Heart right ventricle (tissue), 16 donors: ENCODE measurements at regions not wholly inside any gene's neighbourhood (a gene's known extent, or its start where the extent isn't known, plus 50 kb on each side); places are given as distances from the start of the nearest gene placed in this dataset.

Source experiments
- ATAC-seq, 8 donors: fragments of 200-7000 bp; cut with Tn5 transposase; one replicate each; pipeline ENCODE4 v1.9.1; 2020; ENCODE audit warnings: mild to moderate bottlenecking in 8 of 8, moderate library complexity in 8 of 8, moderate number of reproducible peaks in 1 of 8
- DNase-seq, 2 donors: peaks; one replicate each; pipeline ENCODE4 v3.0.0-alpha.2; 2020
- H3K27ac ChIP-seq, 10 donors: fragments of 200-600 bp; sonication (generic) in 2 of 10; one replicate each; pipeline versions ENCODE4 v1.5.0 to v1.8.0; 2020 to 2022; ENCODE audit warnings: mild to moderate bottlenecking in 3 of 10
- H3K27me3 ChIP-seq, 7 donors: fragments of 200-600 bp; one replicate each; pipeline ENCODE4 v1.8.0; 2021 to 2022; ENCODE audit warnings: mild to moderate bottlenecking in 2 of 7
- H3K36me3 ChIP-seq, 9 donors: fragments of 200-600 bp; sonication (generic) in 1 of 9; one replicate each; pipeline versions ENCODE4 v1.5.0 to v1.8.0; 2020 to 2022; ENCODE audit warnings: mild to moderate bottlenecking in 2 of 9
- H3K4me1 ChIP-seq, 9 donors: fragments of 200-600 bp; sonication (generic) in 1 of 9; one replicate each; pipeline versions ENCODE4 v1.5.0 to v1.8.0; 2020 to 2022; ENCODE audit warnings: mild to moderate bottlenecking in 4 of 9
- H3K4me3 ChIP-seq, 10 donors: fragments of 200-600 bp; sonication (generic) in 2 of 10; one replicate each; pipeline versions ENCODE4 v1.5.0 to v1.8.0; 2020 to 2022; ENCODE audit warnings: mild to moderate bottlenecking in 7 of 10, moderate library complexity in 2 of 10
- H3K9me3 ChIP-seq, 11 donors: fragments of 200-600 bp in 10 of 11; sonication (generic) in 2 of 11; one replicate each; pipeline versions ENCODE4 v1.5.0 to v1.8.0; 2013 to 2022; ENCODE audit warnings: mild to moderate bottlenecking in 2 of 11, control low read depth in 1 of 11, moderate library complexity in 1 of 11
- WGBS, 2 donors: extraction: QIAGEN DNeasy Blood & Tissue Kit; methylation state at CpG; one replicate each; pipeline ENCODE4 v1.1.7; 2013; ENCODE audit warnings: inconsistent platforms in 1 of 2; 5-methylcytosine and 5-hydroxymethylcytosine counted together
- intact Hi-C, 10 donors: fragments of 100-400 bp; cut with DNase I; formaldehyde crosslinking; loops; one replicate each; pipeline versions ENCODE4 v1.11.1 to v1.14.2; 2022
- TF ChIP-seq, protein P1 (sequence below), 9 donors: fragments of 200-600 bp; sonication (generic) in 2 of 9; IDR thresholded peaks; one replicate each; pipeline versions ENCODE4 v1.5.0 to v1.8.0; 2021 to 2022; ENCODE audit warnings: antibody characterized with exemption in 9 of 9, mild to moderate bottlenecking in 5 of 9, moderate library complexity in 1 of 9
- donor health status: Arrhythmogenic right ventricular cardiomyopathy.
- donor health status: ischemic (EF 13 %, LVEDD 7.1; RV severe dilation, severe dysfunction).
- donor health status: healthy with polysubstance abuse.
- donor health status: DM: no; HTN: yes; CAD: no.
- donor health status: DM: no; HTN: no; CAD: no.
- donor health status: ischemic (EF 25% LVEDD 6.9; RV normal size, moderate dysfunction).
- donor health status: ischemic (EF 25% LVEDD 5.7; RV mildly dilated, moderate dysfunction).
- donor health status: healthy.
- donor health status: DM: yes; HTN: yes; CAD: no.
- donor health status: Ischemic cardiomyopathy.
- donor health status: ischemic (EF 35%, LVEDD 5.7; RV mildly dilated, moderate dysfunction).
- donor health status: nonischemic (EF 11% LVEDD 7.7; RV severe dilation, severe dysfunction).
- donor health status: DM: yes; HTN: yes; CAD: no.
- donor health status: PGD.
- donor health status: ischemic (EF 29% LVEDD 5.4; RV normal size, mild dysfunction).
- donor health status: nonischemic (EF 23%, LVEDD 6.1; RV moderate dilation, normal function).

- DNase-seq (peak in 1 of 2 donors; percentile 14), ATAC-seq (peak in 7 of 8 donors; percentile 39 to 97 (median 62))
- whole genome bisulfite sequencing, 2 donors, result 12 to 13% methylated on average over 3 of the region's 3 CpGs
- intact Hi-C loops, result loop anchor here in 1 of 10 donors (10.0 kb wide), 1 partner anchor 62 kb away; no protein-coding TSS in a partner anchor
- H3K4me3 ChIP-seq, result no peak overlapping the region
- TF ChIP-seq, protein P1, sequence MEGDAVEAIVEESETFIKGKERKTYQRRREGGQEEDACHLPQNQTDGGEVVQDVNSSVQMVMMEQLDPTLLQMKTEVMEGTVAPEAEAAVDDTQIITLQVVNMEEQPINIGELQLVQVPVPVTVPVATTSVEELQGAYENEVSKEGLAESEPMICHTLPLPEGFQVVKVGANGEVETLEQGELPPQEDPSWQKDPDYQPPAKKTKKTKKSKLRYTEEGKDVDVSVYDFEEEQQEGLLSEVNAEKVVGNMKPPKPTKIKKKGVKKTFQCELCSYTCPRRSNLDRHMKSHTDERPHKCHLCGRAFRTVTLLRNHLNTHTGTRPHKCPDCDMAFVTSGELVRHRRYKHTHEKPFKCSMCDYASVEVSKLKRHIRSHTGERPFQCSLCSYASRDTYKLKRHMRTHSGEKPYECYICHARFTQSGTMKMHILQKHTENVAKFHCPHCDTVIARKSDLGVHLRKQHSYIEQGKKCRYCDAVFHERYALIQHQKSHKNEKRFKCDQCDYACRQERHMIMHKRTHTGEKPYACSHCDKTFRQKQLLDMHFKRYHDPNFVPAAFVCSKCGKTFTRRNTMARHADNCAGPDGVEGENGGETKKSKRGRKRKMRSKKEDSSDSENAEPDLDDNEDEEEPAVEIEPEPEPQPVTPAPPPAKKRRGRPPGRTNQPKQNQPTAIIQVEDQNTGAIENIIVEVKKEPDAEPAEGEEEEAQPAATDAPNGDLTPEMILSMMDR (IDR thresholded peaks at IDR 0.05), result no peak
- no peaks in the 10 kb centered on the region for H3K36me3 ChIP-seq
- H3K27ac ChIP-seq, result no peak overlapping the region
- peaks cover 0 to 10% (median 5%) of the 10 kb centered on the region in 9 donors for H3K4me1 ChIP-seq
- H3K9me3 ChIP-seq, result peaks cover 0 to 3% (median 0%) of the 10 kb centered on the region in 11 donors
- no peaks in the 10 kb centered on the region for H3K27me3 ChIP-seq
Measured at GRCh38 chr4:158996669-158997074, 106.2 kb upstream of the RAPGEF2 start.

- peaks cover 0 to 11% (median 5%) of the 10 kb centered on the region in 9 donors for H3K4me1 ChIP-seq
- H3K27me3 ChIP-seq, result no peaks in the 10 kb centered on the region
- WGBS, 2 donors, result 69 to 92% methylated on average over 4 of the region's 4 CpGs
- H3K9me3 ChIP-seq, result peaks cover 0 to 3% (median 0%) of the 10 kb centered on the region in 11 donors
- H3K4me3 ChIP-seq, result no peak overlapping the region
- ATAC-seq (no peak), DNase-seq (no peak)
- H3K27ac ChIP-seq, result no peak overlapping the region
- intact Hi-C loops, result loop anchor here in 1 of 10 donors (10.0 kb wide), 1 partner anchor 63 kb away; no protein-coding TSS in a partner anchor
- H3K36me3 ChIP-seq, result no peaks in the 10 kb centered on the region
- TF ChIP-seq, protein P1 (IDR thresholded peaks at IDR 0.05), result no peak
Measured at GRCh38 chr4:158997660-158998349, 105.1 kb upstream of the RAPGEF2 start.

GRCh38 chr4:158998624-158999023, 104.3 kb upstream of the RAPGEF2 start:
- intact Hi-C loops, result loop anchor here in 1 of 10 donors (10.0 kb wide), 1 partner anchor 64 kb away; no protein-coding TSS in a partner anchor
- Histone ChIP-seq H3K27ac (no peak overlapping the region), H3K36me3 (no peaks in the 10 kb centered on the region), H3K9me3 (peaks cover 0 to 3% (median 0%) of the 10 kb centered on the region in 11 donors), H3K4me3 (no peak overlapping the region), H3K27me3 (no peaks in the 10 kb centered on the region), H3K4me1 (peaks cover 0 to 19% (median 11%) of the 10 kb centered on the region in 9 donors)
- 88 to 93% methylated on average over 6 of the region's 6 CpGs for WGBS, 2 donors
- ATAC-seq (no peak), DNase-seq (no peak)
- TF ChIP-seq, protein P1 (IDR thresholded peaks at IDR 0.05), result no peak

GRCh38 chr4:158999166-158999682, 103.7 kb upstream of the RAPGEF2 start:
- no peaks in the 10 kb centered on the region for H3K27me3 ChIP-seq
- peaks cover 0 to 22% (median 13%) of the 10 kb centered on the region in 9 donors for H3K4me1 ChIP-seq
- ATAC-seq (no peak), DNase-seq (no peak)
- intact Hi-C loops, result loop anchor here in 1 of 10 donors (10.0 kb wide), 1 partner anchor 64 kb away; no protein-coding TSS in a partner anchor
- TF ChIP-seq, protein P1 (IDR thresholded peaks at IDR 0.05), result no peak
- H3K36me3 ChIP-seq, result no peaks in the 10 kb centered on the region
- H3K4me3 ChIP-seq, result no peak overlapping the region
- peaks cover 0 to 3% (median 0%) of the 10 kb centered on the region in 11 donors for H3K9me3 ChIP-seq
- no peak overlapping the region for H3K27ac ChIP-seq
